HuH-7.5 (cell line): ENCODE measurements at regions not wholly inside any gene's neighbourhood (a gene's known extent, or its start where the extent isn't known, plus 50 kb on each side); places are given as distances from the start of the nearest gene placed in this dataset.

Experiments
- DNase-seq: peaks from one replicate; pipeline ENCODE4 v3.0.0; 2011; ENCODE audit warnings: low spot score

DNA sequence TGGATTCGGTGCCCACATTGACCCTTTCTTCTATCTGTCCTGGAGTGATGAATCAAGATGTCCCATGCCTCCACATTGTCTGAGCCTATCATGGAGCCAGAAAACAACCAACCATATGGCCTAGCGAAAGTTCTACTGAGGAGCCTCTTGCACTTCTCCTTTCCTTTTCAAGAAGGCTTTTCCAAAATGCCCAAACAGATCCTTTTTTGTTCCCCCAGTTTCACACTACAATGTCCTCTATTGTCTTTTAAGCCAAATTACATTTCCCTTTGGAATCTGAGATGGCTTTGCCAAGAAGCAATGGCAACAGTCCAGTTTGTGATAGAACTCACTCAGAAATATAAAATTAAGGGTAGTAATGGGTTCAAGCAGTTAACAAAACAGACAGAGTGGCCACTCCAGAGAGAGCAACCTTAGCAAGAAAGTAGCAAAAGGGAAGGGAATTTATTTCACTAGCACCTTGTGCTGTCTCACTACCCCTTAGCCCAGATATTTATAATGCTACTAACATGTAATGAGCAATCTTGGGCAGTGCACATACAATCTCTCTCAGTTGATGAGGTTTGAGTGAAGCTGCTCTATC, 194.6 kb upstream of the PDE1C start:
- no peak for DNase-seq

DNA sequence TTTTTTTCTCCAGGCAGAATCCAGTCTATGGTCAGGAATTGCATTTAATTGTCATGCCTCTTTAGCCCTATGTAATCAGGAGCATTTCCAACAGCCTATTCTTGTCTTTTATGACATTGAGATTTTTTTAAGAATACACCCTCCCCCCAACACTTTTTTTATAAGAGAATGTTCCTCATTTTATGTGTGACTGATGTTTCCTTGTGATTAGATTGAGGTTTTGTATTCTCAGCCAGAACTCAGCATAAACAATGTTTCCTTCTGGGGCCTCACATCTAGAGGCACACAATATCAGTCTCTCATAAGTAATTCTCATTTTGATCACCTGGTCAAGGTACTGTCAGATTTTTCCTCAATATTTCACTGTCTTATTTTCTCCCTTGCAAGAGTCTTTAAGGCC, 193.4 kb upstream of the PDE1C start:
- DNase-seq: no peak

DNA sequence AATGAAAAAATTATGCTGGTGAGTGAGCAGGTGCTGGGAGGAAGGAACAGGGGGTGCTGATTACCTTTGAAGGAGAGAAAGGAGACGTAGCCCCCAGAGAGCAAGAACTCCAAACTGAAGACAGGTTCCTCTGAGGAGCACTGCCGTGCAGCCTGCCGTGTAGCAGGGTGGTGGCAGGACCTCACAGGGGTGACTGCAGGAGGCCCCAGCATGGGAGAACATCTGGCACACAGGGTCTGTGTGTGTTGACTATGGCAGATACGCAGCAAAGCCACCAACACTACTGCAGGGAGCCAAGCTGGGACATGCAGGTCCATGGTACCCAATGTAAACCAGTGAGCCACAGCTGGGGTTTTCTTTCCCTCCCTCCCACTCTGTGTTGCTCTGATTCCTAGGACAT, 192.1 kb upstream of the PDE1C start:
- no peak for DNase-seq

DNA sequence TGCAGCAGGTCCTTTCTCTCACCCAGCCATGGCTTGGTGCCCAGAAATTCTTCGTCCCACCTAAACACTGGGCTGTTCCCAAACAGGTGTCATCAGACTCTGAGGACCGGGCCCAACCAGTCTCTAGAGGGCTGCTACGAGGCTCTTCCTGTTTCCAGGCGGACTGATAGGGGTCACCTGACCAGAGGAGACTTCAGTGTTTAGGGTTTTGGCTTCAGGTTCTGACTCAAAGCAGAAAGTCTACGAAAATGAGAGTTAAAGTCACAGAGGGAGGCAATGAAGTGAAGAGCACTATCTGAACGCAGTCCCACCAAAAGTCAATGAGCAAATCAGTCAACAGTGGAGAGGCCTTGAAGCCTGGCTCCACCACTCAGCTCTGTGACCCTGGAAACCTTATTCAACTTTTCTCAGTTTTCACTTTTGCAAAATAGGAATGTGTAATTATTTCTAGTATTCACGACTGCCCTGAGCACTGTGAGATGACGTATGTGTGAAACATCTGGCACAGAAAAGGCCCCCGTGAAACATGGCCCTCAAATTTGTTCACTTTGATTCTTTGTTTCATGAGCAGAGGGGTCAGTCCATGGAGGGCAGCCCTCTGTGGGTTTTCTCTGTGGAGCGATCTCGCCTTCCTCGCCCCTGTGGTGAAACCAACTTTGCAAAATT, 189.9 kb upstream of the PDE1C start:
- no peak for DNase-seq

DNA sequence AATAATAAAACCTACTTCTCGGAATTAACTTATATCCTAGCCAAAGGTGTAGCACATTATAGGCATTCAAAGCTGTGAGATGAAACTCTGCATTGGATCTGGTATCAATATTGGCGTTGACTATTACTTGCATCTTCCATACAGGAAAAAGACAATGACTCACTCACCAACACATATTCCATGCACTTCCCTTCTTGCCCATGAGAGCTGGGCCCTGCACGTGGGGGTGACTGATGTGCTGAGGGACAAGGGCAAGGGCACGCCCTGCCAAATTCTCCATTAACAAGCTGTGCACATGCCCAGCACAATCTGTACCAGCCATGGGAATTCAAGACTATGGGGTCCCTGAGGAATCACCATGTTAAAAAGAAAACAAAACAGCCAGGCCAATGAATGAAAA, 188.1 kb upstream of the PDE1C start:
- no peak for DNase-seq

DNA sequence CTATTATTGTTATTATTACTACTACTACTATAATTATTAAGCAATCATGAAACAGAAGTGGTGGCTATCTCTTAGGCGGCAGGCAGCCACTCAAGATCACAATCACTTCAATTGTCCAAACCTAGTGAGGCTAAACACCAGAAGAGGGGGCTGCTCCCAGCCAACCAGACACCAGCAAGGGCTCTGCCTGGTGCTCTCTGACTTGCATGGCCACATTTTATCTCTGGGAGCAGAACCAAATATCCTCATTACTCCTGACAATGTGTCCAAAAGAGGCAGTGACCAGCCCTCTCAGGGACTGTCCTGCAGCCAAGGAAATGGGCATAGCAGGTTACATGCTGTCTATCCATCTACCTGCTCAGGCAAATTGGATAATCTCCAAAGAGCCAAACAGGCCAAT, 187.4 kb upstream of the PDE1C start:
- no peak for DNase-seq

DNA sequence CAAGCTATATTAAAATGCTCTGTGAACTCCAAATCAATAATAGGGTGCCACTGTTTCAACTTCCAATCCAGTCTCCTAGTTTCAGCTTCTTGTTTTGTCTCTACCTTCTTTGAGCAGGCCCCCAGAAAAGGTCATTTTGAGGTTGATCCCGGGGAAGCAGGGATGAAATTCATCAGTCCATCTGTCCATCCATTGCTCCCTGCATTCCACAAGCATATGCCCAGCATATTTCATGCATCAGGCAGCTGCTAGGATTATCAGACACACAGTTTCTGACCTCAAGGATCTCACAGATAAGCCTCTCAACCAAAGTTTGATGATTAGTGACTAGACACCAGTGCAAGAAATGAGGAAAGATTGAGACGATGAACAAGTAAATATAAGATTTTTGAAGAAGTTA, 186.6 kb upstream of the PDE1C start:
- no peak for DNase-seq

DNA sequence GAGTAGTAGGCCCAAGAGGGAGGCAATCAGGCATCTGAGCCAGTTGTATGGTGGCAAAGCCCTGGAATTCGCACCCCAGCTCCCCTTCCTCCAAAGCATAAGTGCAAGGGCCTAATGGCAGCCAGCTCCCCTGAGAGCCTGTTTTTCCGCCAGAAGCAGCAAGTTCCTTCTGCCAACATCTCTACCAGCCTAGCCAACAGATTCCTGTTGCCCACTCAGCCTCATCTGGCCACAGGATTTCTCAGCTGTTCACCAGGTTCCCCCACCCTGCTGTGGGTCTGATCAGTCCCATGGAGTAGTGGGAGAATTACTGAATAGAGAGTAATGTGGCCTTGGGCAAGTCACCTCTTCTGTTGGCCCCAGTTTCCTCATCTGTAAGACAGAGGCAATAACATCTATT, 186.2 kb upstream of the PDE1C start:
- no peak for DNase-seq

DNA sequence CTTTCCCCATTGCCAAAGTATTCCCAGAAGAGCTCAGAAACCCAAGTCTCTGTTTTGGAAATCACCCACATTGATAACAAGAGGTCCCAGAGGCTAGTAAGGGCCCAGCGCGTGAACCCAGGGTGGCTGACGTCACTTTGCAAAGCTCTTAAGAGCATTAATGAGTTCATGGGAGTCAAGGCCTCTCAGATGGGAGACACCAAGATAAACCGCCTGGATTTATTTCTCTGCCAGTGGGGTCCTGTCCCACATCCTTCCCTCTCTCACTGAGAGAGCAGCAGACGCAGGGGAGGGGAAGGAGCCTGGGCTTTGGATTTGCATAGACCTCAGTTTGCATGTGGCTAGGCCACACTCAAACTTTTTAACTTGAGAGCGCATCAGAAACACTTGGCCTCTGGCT, 184.8 kb upstream of the PDE1C start:
- DNase-seq: no peak

DNA sequence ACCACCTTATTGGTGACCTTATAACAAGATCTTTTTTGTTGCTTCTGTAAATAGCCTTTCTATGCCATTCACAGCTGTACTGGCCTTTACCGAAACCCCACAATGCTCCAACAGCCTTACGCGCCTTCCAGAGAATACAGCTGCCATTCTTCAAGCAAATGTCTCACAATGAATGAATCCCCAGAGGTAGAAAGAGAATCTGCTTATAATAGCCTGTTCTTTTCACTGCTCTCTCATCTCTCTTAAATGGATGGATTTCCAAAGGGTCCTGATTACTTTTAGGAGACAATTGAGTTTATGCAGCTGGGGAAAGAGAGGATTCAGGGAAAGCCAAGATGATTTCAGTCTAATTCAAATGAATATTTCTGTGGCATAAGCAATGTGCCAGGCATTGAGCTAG, 183.1 kb upstream of the PDE1C start:
- DNase-seq: no peak

DNA sequence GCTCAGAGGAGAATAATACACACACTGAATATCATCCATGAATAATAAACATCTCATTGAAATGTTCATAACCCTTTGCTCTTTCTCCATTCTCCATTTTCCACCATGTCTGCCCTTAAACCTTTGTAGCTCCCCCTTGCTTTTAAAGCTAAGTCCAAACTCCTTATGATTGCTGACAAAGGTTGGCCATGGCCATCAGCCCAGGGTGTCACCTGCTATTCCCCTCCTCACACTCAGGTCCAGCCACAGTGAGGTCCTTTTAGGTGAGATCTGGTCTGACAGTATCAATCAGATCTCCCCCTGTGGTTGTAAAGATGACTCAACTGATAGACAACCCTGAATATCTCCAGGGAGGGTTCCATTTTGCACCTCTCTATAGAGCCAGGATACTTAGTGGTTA, 181.5 kb upstream of the PDE1C start:
- no peak for DNase-seq

DNA sequence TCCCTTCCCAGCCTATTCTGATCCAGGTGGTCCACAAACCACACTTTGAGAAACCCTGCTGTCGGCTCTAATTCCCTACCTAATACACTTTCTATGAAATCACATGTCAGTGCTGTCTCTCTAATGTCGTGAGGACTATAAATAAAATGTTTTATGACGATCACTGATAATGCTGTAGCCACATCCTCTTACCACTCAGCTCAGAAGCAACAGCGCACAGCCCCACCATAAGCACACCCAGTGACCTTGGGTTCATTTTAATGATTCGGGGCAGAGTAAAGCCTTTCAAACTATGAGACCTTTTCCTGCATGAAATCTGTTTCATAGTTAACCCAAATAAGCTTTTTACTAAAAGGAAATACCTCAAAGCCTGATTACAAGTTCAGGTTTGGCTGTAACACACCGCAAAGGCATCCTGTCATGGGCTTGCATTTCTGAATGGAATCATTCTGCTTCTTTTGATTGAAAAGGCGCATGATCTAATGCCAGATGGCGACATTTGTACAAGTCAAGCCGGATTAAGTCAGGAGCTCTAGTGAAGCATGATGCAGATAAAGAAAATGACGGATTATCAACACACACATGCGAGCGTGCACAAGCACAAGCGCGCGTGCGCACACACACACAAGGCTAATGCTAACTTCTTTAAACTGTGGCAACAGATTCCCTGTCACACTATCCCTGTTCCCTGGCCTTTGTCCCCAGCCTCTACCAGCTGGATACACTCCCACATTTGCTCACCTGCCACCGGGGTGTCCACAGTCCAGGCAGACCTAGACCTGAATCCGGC, 180.5 kb upstream of the PDE1C start:
- no peak for DNase-seq

DNA sequence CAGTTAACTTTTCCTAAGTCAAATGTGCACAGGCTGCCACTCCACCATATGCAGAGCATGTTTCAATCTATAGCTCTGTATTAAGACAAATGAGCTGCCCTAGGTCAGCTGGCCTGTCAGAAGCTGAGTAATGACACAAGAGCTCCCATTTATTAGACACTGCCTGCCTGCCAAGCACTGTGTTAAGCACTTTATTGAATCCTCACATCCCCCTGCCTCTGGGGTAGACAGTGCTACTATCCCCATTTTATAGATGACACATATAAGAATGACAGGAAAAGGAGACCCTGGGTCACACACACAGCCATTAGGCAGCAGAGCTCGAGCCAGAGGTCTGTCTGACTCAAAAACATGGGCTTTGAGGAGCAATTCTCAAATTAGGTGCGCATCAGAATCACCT, 179.8 kb upstream of the PDE1C start:
- DNase-seq: no peak

DNA sequence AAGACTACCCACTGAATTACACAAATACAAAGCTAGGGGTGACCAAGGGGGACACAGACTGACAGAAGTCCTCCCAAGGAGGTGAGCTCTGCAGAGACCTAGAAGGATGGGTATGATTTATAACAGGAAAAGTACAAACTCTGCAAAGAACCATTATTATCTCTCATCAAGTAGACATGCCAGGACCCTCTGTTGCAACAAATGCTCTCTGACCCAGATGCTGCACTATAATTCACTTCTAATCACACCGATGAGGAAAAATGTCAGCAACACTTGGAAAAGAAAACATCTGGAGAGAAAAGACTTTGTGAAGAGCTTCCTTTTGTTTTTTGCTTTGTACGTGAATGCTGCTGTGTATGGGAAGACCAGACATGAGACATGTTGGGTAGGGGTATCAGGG, 178.3 kb upstream of the PDE1C start:
- DNase-seq: no peak

DNA sequence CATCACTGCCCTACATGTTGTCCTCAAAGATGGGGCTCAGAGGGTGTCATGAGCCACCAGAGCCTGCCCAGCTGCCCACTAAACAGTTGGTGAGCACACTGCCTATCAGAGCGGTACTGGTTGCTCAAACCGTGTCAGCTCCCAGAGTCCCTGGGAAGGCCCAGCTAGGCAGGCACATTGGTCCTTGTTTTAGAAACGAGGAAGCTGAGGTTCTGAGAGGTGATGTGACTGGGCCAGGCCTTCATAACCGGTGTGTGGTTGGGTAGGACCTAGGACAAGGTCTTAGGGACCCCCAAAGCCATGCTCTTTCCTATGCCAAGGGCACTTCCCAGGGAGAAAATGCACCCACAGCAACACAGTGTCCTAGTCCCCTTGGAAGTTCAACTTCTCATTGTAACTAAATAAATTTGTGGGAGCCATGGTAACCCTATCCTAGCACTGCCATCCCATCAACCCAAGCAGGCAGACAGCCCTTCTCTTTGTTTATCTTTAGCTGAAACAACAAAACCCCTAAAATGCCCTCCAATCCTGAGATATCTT, 174.7 kb upstream of the PDE1C start:
- no peak for DNase-seq

DNA sequence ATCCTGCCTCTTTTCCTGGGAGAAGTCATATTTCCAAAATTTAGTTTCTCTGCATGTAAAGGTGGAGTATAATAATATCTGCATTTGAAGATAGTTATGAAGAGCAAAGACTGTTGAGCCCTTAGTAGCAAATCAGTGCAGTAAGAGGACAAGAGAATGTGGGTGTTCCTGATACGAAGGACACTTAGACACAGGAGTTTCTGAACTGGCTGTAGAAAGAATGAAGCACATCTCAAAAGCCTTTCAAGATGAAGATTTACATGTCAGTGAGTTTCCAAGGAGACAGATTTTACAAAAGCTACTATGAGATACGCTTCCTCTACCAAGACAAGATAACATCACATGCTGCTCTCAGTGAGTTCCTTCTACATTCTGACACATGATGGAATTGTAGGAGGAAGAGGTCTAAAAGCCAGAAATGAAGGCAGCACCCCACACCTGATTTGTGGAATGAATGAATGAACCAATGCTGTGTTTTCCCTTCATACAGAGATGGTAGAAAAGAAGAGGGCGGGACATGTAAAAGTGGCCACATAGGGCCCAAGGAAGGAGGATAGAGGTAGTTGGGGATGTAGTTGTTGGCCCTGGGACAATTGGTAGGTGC, 173.6 kb upstream of the PDE1C start:
- DNase-seq: no peak

DNA sequence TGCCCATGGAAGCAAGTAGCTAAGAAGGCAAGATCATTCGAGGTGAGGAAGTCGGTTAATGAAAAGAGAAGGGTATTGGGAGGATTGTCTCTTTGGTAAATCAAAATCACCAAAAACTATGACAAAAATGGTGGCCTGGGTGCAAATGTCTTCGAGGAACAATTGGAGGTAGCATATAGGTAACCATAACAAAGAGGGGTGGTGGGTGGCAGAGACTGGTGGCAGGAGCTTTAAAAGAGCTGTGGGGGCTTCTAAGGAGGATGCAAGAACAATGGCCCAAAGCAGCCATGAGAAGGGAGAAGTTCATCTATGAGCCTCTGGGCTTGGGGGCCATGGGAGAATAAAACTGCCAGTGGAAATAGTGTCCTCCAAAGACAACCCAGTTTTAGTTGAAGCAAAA, 172.2 kb upstream of the PDE1C start:
- DNase-seq: no peak

DNA sequence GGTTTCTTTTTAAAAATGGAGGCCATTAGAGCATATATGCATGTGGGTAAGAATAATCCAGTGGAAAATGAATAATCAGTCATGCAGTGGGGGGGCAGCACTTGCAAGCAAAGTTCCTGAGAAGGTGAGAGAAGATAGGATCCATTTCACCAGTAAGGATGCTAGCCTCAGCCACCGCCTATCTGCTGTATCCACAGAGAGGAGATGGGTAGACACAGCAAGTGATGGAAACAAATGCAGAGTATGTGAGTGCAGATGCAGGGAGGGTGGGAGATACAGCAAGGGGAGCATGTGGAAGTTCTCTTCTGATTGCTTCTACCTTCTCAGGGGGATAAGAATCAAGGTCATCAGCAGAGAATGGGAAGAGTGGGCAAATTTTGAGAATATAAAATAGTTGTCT, 171.4 kb upstream of the PDE1C start:
- DNase-seq: no peak

DNA sequence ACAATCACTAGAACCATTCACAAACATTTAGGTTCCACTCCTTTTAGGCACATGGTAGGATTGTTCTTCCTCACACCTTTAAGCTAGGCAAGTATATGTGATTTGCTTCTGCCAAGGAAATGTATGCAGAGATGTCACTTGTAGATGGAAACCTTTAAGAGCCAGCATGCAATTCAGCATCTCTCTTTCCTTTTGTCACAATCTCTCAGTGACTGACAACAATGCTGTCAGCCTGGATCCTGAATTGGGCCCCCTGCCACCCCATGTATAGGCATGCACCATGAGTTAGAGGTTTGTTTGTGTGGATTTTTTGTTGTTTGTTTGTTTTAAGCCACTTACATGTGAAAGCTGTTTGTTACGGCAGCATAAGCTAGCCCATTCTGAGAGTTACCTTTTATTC, 169.6 kb upstream of the PDE1C start:
- DNase-seq: no peak

DNA sequence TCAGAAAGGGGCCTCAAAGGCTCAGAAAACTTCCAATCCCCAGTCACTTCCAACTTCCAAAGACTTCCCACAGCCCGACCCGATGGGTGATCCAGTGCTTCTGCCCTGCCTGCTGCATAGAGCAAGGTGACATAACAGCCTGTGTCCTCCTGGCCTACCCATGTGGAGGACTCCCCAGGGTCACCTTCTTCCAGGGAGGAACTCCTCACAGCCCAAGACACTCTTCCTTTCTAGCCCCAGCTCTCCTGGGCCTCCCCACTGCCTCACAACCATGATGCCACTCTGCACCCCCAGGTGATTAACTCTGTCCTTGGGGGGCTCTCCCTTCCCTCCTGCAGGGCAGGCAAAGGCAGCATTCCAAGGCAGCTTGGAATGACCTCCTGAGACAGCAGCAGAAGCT, 158.4 kb upstream of the PDE1C start:
- no peak for DNase-seq

DNA sequence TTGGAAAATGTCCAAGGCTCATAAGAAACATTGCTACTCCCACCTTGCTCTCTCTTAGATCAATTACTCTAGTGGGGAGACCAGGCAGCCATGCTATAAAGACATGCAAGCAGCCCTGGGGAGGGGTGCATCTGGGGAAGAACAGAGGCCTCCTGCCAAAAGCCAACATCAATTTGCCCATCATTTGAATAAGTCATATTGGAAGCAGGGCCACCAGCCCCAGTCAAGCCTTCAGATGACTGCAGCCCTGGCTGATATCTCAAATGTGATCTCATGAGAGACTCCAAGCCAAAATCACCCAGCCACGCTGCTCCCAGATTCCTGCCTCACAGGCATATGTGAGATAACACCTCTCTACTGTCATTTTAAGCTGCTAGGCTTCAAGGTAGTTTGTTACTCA, 157.5 kb upstream of the PDE1C start:
- DNase-seq: no peak

DNA sequence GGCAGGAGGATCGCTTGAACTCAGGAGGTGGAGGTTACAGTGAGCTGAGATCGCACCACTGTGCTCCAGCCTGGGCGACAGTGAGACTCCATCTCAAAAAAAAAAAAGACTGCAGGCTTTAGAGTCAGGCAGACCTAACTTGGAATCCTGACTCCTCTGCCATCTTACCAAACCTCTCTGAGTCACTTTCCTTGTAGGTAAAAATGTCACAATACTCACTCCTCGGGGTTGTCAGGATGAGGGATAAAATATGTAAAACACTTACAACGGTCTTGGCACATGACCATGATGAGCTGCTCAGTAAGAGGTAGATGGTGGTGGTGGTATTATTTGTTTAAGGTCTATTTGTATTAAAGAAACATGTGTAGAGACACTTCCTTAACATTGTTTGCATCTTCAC, 154.1 kb upstream of the PDE1C start:
- DNase-seq: no peak

DNA sequence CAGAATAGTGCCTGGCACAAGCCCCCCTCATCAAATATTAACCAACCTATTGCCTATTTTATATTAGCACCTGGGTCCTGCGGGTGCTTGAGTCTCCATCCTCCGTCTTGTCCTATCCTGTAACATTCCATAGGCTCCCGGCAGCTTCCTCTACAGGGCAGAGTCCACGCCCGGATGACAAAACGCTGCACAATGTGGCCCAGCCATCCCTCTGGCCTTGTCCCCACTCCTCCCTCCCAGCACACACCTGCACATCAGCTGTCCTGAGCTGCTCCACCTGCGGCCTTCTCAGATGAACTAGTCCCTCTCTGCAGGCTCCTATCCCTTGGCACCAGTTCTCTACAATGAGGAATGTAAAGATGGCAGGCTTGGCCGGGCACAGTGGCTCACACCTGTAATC, 153.5 kb upstream of the PDE1C start:
- no peak for DNase-seq
